22Rv1 (cell line): ENCODE measurements at regions not wholly inside any gene's neighbourhood (a gene's known extent, or its start where the extent isn't known, plus 50 kb on each side); places are given as distances from the start of the nearest gene placed in this dataset.

Experiments used
- H3K27ac ChIP-seq: fragments of 450-650 bp; 2 replicates; pipeline ENCODE4 v1.5.1; 2017
- ZFX ChIP-seq: fragments of 450-650 bp; IDR thresholded peaks from 2 replicates; pipeline ENCODE4 v1.6.1; 2017; ENCODE audit warnings: antibody characterized with exemption, borderline replicate concordance
- TF ChIP-seq, protein P1 (sequence below): fragments of 450-650 bp; IDR thresholded peaks from 2 replicates; pipeline ENCODE4 v1.5.1; 2017; ENCODE audit warnings: mild to moderate bottlenecking

GRCh38 chr15:53448232-53449015 lies 311.0 kb downstream of the WDR72 start:
- TF ChIP-seq ZFX, result no peak

DNA sequence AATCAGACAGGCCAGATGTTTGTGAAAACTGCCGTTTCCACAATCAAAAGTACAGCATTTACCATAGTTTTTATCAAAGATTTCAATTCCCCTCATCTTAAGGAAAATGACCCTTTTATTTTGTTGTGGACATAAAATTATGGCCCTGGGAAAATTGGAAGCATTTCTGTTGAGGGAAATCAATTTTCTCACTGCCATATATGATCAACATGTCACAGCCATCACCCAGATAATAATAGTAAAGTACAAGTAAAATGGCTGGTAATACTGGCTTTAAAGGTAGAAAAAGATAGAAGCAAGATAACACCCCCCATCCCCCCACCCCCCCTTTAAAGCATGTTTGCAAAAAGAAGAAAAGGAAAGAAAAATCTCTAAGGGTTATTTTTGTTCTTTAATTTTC lies 311.7 kb downstream of the WDR72 start:
- H3K27ac ChIP-seq, result no peak overlapping the region
- TF ChIP-seq ZFX, result no peak

More at GRCh38 chr15:53448232-53449015, 311.0 kb downstream of the WDR72 start:
- H3K27ac ChIP-seq, result no peak overlapping the region

GRCh38 chr15:53447053-53447574 lies 312.3 kb downstream of the WDR72 start:
- TF ChIP-seq ZFX, result no peak
- TF ChIP-seq, protein P1, sequence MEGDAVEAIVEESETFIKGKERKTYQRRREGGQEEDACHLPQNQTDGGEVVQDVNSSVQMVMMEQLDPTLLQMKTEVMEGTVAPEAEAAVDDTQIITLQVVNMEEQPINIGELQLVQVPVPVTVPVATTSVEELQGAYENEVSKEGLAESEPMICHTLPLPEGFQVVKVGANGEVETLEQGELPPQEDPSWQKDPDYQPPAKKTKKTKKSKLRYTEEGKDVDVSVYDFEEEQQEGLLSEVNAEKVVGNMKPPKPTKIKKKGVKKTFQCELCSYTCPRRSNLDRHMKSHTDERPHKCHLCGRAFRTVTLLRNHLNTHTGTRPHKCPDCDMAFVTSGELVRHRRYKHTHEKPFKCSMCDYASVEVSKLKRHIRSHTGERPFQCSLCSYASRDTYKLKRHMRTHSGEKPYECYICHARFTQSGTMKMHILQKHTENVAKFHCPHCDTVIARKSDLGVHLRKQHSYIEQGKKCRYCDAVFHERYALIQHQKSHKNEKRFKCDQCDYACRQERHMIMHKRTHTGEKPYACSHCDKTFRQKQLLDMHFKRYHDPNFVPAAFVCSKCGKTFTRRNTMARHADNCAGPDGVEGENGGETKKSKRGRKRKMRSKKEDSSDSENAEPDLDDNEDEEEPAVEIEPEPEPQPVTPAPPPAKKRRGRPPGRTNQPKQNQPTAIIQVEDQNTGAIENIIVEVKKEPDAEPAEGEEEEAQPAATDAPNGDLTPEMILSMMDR, result no peak
- no peak overlapping the region for H3K27ac ChIP-seq

- no peak overlapping the region for H3K27ac ChIP-seq
- TF ChIP-seq, protein P1, result no peak
- TF ChIP-seq ZFX, result no peak
These were observed 313.1 kb downstream of the WDR72 start for GRCh38 chr15:53446376-53446775.

DNA sequence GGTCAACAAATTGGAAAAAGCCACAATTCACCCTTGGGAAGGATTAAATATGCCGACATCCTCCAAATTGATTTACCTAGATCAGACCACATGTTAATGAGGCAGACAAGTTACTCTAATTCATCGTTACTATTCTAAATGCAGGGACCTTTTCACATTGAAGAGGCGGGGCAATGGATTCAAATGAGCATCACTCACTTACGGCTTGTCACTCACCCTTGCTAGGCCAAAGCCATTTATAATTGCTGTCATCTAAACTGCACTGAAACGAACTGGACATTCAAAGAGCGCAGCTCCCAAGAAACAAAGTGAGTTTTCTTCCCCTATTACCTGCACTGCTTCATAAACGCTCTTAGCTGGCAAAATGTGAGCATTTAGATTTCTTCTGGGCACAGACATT lies 313.9 kb downstream of the WDR72 start:
- TF ChIP-seq, protein P1, result no peak
- TF ChIP-seq ZFX, result no peak

GRCh38 chr15:53437985-53438841 lies 321.2 kb downstream of the WDR72 start:
- H3K27ac ChIP-seq, result no peak overlapping the region
- TF ChIP-seq, protein P1, result no peak
- no peak for TF ChIP-seq ZFX

More for the DNA sequence above, 313.9 kb downstream of the WDR72 start:
- H3K27ac ChIP-seq, result no peak overlapping the region

- H3K27ac ChIP-seq, result no peak overlapping the region
- TF ChIP-seq ZFX, result no peak
- TF ChIP-seq, protein P1, result no peak
These were observed 322.1 kb downstream of the WDR72 start for GRCh38 chr15:53437366-53437765.
